GM18909 (cell line): ENCODE measurements at regions not wholly inside any gene's neighbourhood (a gene's known extent, or its start where the extent isn't known, plus 50 kb on each side); places are given as distances from the start of the nearest gene placed in this dataset.
"Not testable (repeated sequence)": the region's sequence is repeated elsewhere in the genome, so short reads cannot be mapped to it uniquely, and the experiment has no call there.

Experiments
- ATAC-seq: cut with Tn5 transposase; IDR thresholded peaks from one replicate; pipeline ENCODE4 v1.9.1; 2021; ENCODE audit warnings: mild to moderate bottlenecking; ENCODE audit not compliant: unreplicated experiment, poor library complexity

- ATAC-seq = no peak
These were observed 269.4 kb upstream of the RGMA start for GRCh38 chr15:93358166-93359059.

GRCh38 chr15:93348711-93349545 is 259.9 kb upstream of the RGMA start:
- no peak for ATAC-seq

GRCh38 chr15:93347986-93348385 is 259.0 kb upstream of the RGMA start:
- no peak for ATAC-seq

- no peak for ATAC-seq
These were observed 257.0 kb upstream of the RGMA start for GRCh38 chr15:93345981-93346380.

GRCh38 chr15:93343402-93343801 is 254.4 kb upstream of the RGMA start:
- ATAC-seq = not testable (repeated sequence)

- ATAC-seq = no peak
These were observed 252.2 kb upstream of the RGMA start for GRCh38 chr15:93341164-93341563.

- no peak for ATAC-seq
These were observed 251.4 kb upstream of the RGMA start for GRCh38 chr15:93340406-93340805.

- ATAC-seq = no peak
These were observed 244.8 kb upstream of the RGMA start for GRCh38 chr15:93333796-93334195.

- ATAC-seq = not testable (repeated sequence)
These were observed 244.1 kb upstream of the RGMA start for GRCh38 chr15:93333126-93333525.

- no peak for ATAC-seq
These were observed 243.2 kb upstream of the RGMA start for GRCh38 chr15:93332168-93332553.

- ATAC-seq = no peak
These were observed 242.6 kb upstream of the RGMA start for GRCh38 chr15:93331545-93332167.

GRCh38 chr15:93330912-93331544 is 242.0 kb upstream of the RGMA start:
- no peak for ATAC-seq

- no peak for ATAC-seq
These were observed 238.4 kb upstream of the RGMA start for GRCh38 chr15:93327364-93327763.

- no peak for ATAC-seq
These were observed 235.4 kb upstream of the RGMA start for GRCh38 chr15:93324186-93324975.

GRCh38 chr15:93321881-93322282 is 232.9 kb upstream of the RGMA start:
- no peak for ATAC-seq

- ATAC-seq = no peak
These were observed 230.3 kb upstream of the RGMA start for GRCh38 chr15:93319121-93319814.

- ATAC-seq = no peak
These were observed 228.8 kb upstream of the RGMA start for GRCh38 chr15:93317772-93318171.

- ATAC-seq = no peak
These were observed 225.2 kb upstream of the RGMA start for GRCh38 chr15:93314245-93314644.

GRCh38 chr15:93312891-93313486 is 224.0 kb upstream of the RGMA start:
- no peak for ATAC-seq
